K562 (cell line): ENCODE measurements at regions not wholly inside any gene's neighbourhood (a gene's known extent, or its start where the extent isn't known, plus 50 kb on each side); places are given as distances from the start of the nearest gene placed in this dataset.

ENCODE experiments used
- E2F6 ChIP-seq, 2 experiments: IDR thresholded peaks; 2 replicates each; pipeline ENCODE4 v1.6.1; 2011; ENCODE audit warnings: borderline replicate concordance in 1 of 2, control low read depth in 1 of 2, low read depth in 1 of 2, low read length in 1 of 2, mild to moderate bottlenecking in 1 of 2, mixed read lengths in 1 of 2, moderate library complexity in 1 of 2; ENCODE audit not compliant: insufficient read depth in 1 of 2, insufficient read length in 1 of 2, poor library complexity in 1 of 2, severe bottlenecking in 1 of 2; ENCODE audit errors: extremely low read depth in 1 of 2
- KAT7 ChIP-seq: sonication (generic); formaldehyde crosslinking; IDR thresholded peaks from 2 replicates; pipeline ENCODE4 v1.8.0; 2022; ENCODE audit warnings: missing genetic modification reagents, mild to moderate bottlenecking, borderline replicate concordance
- NFATC3 ChIP-seq: fragments of 450-650 bp; IDR thresholded peaks from 2 replicates; pipeline ENCODE4 v1.6.1; 2017; ENCODE audit warnings: mild to moderate bottlenecking
- NR4A1 ChIP-seq, 2 experiments: fragments of 250-450 bp in 1 of 2; fragments of 450-650 bp in 1 of 2; sonication (Bioruptor Pico) in 1 of 2; IDR thresholded peaks; 2 replicates each; pipeline versions ENCODE4 v1.4.0 to v1.6.1; 2016 to 2020; ENCODE audit warnings: mild to moderate bottlenecking in 2 of 2, missing compliant biosample characterization in 1 of 2, missing genetic modification characterization in 1 of 2, moderate library complexity in 1 of 2
- PKNOX1 ChIP-seq: fragments of 450-650 bp; IDR thresholded peaks from 2 replicates; pipeline ENCODE4 v1.6.1; 2016
- POLR2B ChIP-seq: fragments of 450-650 bp; IDR thresholded peaks from 2 replicates; pipeline ENCODE4 v1.6.1; 2018; ENCODE audit warnings: low read depth; ENCODE audit not compliant: partially characterized antibody
- REST ChIP-seq, 2 experiments: fragments of 450-650 bp; formaldehyde crosslinking in 1 of 2; IDR thresholded peaks; 2 replicates each; pipeline versions ENCODE4 v1.4.0 to v1.6.1; 2014 to 2020; ENCODE audit warnings: mild to moderate bottlenecking in 2 of 2, borderline replicate concordance in 1 of 2, low read depth in 1 of 2
- SNAPC5 ChIP-seq: fragments of 250-450 bp; sonication (Bioruptor Pico); IDR thresholded peaks from 2 replicates; pipeline ENCODE4 v1.8.0; 2021; ENCODE audit warnings: moderate library complexity, mild to moderate bottlenecking, inconsistent platforms
- SREBF2 ChIP-seq: sonication (generic); formaldehyde crosslinking; IDR thresholded peaks from 2 replicates; pipeline ENCODE4 v1.4.0; 2020; ENCODE audit warnings: mild to moderate bottlenecking, missing genetic modification reagents
- ZBTB49 ChIP-seq: sonication (generic); formaldehyde crosslinking; IDR thresholded peaks from 2 replicates; pipeline ENCODE4 v1.8.0; 2022; ENCODE audit warnings: missing genetic modification reagents, mild to moderate bottlenecking, borderline replicate concordance
- ZNF212 ChIP-seq: fragments of 450-650 bp; formaldehyde crosslinking; IDR thresholded peaks from 2 replicates; pipeline ENCODE4 v1.4.0; 2020; ENCODE audit warnings: mild to moderate bottlenecking
- ZNF263 ChIP-seq: sonication (generic); formaldehyde crosslinking; IDR thresholded peaks from 2 replicates; pipeline ENCODE4 v1.8.0; 2022; ENCODE audit warnings: mild to moderate bottlenecking, missing genetic modification reagents, borderline replicate concordance
- ZNF445 ChIP-seq: fragments of 250-450 bp; sonication (Bioruptor Pico); IDR thresholded peaks from 2 replicates; pipeline ENCODE4 v1.4.0; 2020; ENCODE audit warnings: low read depth, mild to moderate bottlenecking, moderate library complexity

- TF ChIP-seq ZNF445 (CRISPR knock-in tag) (no peak), E2F6 (IDR thresholded peaks at IDR 0.05; ENCODE audit: borderline replicate concordance in 1 of 2, extremely low read depth in 1 of 2, insufficient read depth in 1 of 2, insufficient read length in 1 of 2, low read depth in 1 of 2, low read length in 1 of 2, poor library complexity in 1 of 2, severe bottlenecking in 1 of 2) (no peak), ZNF263 (CRISPR knock-in tag) (no peak), ZNF212 (no peak), SREBF2 (no peak), NR4A1 (CRISPR knock-in tag; IDR thresholded peaks at IDR 0.05) (no peak), NR4A1 (tag; IDR thresholded peaks at IDR 0.05) (no peak), ZBTB49 (CRISPR knock-in tag) (no peak), POLR2B (no peak), KAT7 (no peak), REST (IDR thresholded peaks at IDR 0.05; ENCODE audit: borderline replicate concordance) (peak; percentile 29; the same call in 1 of the 2 replicates), REST (CRISPR knock-in tag; IDR thresholded peaks at IDR 0.05; ENCODE audit: low read depth) (no peak), PKNOX1 (no peak), SNAPC5 (CRISPR knock-in tag) (no peak), NFATC3 (no peak)
Measured at GRCh38 chr13:50611117-50611781, 232.2 kb downstream of the DLEU7 start (continued).
